GM21529 (cell line): ENCODE measurements at regions not wholly inside any gene's neighbourhood (a gene's known extent, or its start where the extent isn't known, plus 50 kb on each side); places are given as distances from the start of the nearest gene placed in this dataset.
"Not testable (repeated sequence)": the region's sequence is repeated elsewhere in the genome, so short reads cannot be mapped to it uniquely, and the experiment has no call there.

Experiments
- ATAC-seq: cut with Tn5 transposase; IDR thresholded peaks from one replicate; pipeline ENCODE4 v1.9.1; 2021; ENCODE audit not compliant: unreplicated experiment

DNA sequence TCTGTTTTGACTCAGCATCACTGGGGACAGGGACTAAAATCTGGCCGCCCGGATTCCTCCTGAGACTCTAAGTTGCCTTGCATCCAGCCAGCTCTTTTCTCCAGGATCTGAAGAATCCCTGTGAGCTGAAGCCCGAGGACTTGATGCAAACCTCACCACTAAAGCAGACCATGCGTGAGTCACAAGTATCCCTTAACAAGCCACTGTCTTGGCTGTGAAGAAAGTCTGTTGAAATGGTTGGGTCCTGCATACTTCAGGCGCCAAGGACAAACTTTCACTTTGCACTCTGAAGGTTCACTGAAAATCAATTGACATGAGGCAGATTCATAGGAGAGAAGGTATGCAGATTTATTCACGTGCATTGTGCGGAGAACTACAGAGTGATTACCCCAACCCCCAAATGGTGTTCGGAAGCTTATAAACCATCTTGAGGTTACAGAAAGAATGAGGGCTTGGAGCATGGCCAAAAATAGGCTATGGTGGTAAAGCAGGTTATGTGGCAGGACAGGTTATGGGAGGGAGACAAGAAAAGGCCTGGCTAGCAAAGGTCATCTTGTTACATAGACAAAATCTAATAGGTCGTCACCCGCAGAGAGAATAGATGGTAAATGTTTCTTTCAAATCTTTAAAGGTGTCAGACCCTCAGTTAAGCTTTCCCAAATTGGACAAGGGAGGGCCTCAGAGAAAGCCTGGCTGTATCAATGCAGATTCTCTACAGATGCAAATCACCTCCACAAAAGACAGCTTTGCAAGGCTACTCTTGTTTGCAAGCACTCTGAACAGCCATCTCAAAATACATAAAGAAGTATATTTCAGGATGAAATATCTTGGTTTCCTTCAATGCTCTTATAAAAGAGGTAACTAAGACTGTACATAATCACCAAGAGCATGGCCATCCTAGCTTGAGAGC is 126.3 kb upstream of the PLAAT1 start:
- ATAC-seq, result no peak

DNA sequence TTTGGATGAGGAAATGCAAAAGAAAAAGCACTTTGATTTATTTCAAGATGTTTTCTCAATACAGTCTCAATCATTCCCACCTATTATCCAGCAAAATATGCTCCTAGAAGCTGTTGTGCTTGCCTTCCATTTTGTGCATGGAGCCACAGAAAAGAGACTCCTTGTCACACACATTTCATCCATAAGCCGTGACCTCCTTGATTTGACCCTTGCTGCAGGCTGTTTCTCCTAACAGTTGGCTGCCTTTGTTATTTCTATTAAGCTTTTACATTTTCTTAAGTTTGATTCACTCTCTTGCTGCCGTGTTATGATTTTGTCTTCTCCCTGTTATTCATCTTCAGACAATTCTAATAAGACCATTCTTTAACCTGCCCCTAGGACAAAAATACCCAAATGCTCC is 124.2 kb upstream of the PLAAT1 start:
- no peak for ATAC-seq

- ATAC-seq, result no peak
Observed at GRCh38 chr3:193118907-193119306, 122.1 kb upstream of the PLAAT1 start.

- no peak for ATAC-seq
Observed at GRCh38 chr3:193119926-193120325, 121.1 kb upstream of the PLAAT1 start.

DNA sequence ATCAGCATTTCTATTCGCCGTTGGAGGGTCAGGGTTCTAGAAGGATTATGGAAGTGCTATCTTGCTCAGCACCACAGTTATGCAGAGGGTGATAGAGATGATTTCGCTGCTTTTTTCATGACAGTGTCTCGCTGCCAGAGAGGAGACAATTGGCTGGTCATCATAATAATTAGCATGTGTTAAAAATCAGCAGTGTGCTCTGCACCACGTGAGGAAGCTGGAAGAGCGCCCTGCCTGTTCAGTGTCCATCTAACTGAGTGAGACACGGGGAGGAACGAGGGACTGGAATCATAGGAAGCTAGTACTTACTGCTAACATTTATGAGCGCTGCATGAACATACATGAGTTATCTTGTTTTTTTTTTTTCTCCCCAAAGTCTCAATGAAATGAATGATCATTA is 116.2 kb upstream of the PLAAT1 start:
- no peak for ATAC-seq

- ATAC-seq, result no peak
Observed at GRCh38 chr3:193129607-193130006, 111.4 kb upstream of the PLAAT1 start.

GRCh38 chr3:193130576-193130975 is 110.4 kb upstream of the PLAAT1 start:
- no peak for ATAC-seq

DNA sequence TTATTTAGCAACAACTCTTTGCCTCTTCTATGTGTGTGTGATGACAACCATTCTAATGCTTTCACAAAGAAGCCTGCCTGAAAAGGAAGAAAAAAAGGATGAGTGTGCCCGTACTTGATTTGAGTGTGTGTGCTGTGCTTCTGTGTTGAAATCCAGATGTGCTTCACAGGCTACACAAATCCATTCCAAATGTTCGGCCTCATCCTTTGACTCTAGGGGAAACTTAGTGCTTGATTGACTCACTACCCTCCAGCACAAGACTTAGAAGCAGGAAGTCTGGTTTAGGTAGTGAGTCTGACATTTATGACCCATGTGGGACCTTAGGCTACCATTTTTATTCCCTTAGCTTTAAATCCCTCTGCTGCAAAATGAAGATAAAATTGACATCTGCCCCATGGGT is 108.8 kb upstream of the PLAAT1 start:
- no peak for ATAC-seq

GRCh38 chr3:193132964-193133363 is 108.1 kb upstream of the PLAAT1 start:
- ATAC-seq, result no peak

- ATAC-seq, result no peak
Observed at GRCh38 chr3:193134856-193135255, 106.2 kb upstream of the PLAAT1 start.

DNA sequence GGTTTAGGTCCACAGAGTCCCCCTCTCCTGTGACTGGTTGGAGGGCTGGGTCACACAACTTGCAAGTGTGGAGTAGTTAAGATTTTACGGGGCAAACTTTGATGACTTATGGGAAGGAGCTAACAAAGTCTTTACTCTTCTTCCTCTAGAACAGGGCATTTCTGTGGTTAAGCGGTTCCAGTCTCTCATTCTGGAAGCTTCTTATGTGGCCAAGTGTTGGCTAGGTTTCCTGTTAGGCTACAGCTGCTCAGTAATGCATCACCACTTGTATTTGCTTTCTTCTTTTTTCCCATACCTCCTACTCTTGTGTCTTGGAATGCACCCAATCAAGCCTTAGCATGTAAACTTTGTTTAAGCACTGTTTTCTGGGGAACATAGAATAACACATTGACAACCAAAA is 100.6 kb upstream of the PLAAT1 start:
- no peak for ATAC-seq

- no peak for ATAC-seq
Observed at GRCh38 chr3:193145248-193145647, 95.8 kb upstream of the PLAAT1 start.

DNA sequence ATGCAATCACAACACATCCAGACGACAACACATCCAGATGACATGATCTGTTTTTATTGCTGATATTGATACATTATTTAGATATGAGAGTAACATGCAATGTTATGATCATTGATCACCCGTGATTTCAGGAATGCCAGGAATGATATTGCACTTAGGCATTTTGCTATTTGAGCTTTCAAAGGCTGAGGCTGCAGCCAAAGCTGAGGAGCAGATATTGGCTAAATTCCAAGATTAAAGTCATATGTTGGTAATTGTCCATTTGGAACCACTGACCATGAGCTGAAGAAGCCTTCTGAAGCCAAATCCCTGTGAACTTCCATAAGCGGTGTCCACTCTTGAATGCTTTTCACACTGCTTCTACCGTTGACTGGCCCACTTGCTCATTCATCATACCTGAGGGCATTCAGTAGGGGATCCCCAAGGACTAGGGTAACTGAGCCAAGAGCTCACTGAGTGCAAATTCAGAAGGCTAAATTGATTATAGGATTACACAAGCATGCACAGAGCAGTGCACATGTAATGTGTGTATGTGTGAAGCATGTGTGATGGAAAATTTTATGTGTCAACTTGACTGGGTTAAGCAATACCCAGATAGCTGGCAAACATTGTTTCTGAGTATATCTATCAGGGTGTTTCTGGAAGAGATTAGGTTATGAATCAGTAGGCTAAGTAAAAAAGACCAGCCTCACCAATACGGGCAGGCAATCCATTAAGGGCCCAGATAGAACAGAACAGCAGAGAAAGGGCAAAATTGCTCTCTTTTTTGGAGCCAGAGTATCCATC is 92.1 kb upstream of the PLAAT1 start:
- no peak for ATAC-seq

DNA sequence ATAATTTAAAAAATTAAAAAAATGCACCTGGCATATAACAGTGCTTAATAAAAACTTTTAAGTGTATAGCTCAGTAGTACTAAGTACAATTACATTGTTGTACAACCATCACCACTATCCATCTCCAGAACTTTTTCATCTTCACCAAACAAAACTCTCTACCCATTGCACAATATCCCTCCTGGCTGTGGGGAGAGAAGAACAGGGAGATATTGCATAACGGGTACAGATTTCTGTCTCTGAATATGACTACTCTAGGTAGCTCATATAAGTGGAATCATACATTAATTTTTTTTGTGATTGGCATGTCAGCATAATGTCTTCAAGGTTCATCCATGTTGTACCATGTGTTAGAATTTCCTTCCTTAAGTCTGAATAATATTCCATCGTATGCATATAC is 91.0 kb upstream of the PLAAT1 start:
- no peak for ATAC-seq

- not testable (repeated sequence) for ATAC-seq
Observed at GRCh38 chr3:193155044-193155781, 85.8 kb upstream of the PLAAT1 start.

- ATAC-seq, result no peak
Observed at GRCh38 chr3:193157051-193157450, 84.0 kb upstream of the PLAAT1 start.

- no peak for ATAC-seq
Observed at GRCh38 chr3:193165431-193166120, 75.4 kb upstream of the PLAAT1 start.

GRCh38 chr3:193168931-193169330 is 72.1 kb upstream of the PLAAT1 start:
- no peak for ATAC-seq

GRCh38 chr3:193174140-193174539 is 66.9 kb upstream of the PLAAT1 start:
- ATAC-seq, result no peak

GRCh38 chr3:193179332-193180012 is 61.5 kb upstream of the PLAAT1 start:
- ATAC-seq, result not testable (repeated sequence)
